ENCODE measurements at regions not wholly inside any gene's neighbourhood (a gene's known extent, or its start where the extent isn't known, plus 50 kb on each side); places are given as distances from the start of the nearest gene placed in this dataset.
"Not testable (repeated sequence)": the region's sequence is repeated elsewhere in the genome, so short reads cannot be mapped to it uniquely, and the experiment has no call there.

DNA sequence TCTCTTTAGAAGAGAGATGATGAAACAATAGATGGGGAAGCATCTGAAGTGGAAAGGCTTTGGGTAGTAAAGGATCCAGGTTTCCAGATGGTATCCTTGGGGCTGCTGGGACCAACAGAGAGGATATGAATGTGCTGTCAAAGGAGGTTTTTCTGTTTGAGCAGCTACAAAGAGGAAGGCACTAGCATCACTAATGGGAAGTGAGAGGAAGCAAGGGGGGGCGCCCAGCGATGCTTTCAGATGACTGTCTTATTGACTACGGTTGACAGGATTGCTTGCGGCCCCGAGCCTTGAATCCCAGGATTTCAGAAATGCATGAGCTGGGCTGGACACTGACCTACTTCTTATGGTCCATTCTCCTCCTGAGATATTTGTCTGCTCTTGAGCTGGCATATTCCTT lies 103.8 kb upstream of the GALNT15 start:
- TF ChIP-seq, protein P1, sequence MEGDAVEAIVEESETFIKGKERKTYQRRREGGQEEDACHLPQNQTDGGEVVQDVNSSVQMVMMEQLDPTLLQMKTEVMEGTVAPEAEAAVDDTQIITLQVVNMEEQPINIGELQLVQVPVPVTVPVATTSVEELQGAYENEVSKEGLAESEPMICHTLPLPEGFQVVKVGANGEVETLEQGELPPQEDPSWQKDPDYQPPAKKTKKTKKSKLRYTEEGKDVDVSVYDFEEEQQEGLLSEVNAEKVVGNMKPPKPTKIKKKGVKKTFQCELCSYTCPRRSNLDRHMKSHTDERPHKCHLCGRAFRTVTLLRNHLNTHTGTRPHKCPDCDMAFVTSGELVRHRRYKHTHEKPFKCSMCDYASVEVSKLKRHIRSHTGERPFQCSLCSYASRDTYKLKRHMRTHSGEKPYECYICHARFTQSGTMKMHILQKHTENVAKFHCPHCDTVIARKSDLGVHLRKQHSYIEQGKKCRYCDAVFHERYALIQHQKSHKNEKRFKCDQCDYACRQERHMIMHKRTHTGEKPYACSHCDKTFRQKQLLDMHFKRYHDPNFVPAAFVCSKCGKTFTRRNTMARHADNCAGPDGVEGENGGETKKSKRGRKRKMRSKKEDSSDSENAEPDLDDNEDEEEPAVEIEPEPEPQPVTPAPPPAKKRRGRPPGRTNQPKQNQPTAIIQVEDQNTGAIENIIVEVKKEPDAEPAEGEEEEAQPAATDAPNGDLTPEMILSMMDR (IDR thresholded peaks at IDR 0.05; ENCODE audit: control insufficient read depth, extremely low read depth, insufficient read depth): no peak
- no peak for DNase-seq (ENCODE audit: low read depth)
- H3K4me3 ChIP-seq (ENCODE audit: low read depth, low read length): no peak overlapping the region

DNA sequence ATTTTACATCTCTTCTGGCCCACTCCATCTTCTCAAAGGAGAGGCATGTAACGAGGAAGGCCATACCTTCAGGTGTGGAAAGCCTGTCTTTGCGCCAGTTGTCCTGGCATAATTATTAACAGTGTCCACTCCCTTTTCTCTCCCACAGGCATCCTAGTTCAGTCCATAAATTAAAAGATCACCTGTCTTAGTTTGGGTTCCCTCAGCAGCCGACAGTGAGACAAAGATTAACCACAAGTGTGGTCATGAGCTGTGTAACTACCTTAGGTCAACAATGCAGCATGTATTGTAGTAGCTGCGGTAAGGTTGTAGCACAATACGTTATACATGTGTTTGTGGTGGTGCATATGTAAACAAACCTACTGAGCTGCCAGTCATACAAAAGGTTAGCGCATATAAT lies 103.3 kb upstream of the GALNT15 start:
- H3K4me3 ChIP-seq (ENCODE audit: low read depth, low read length): no peak overlapping the region
- TF ChIP-seq, protein P1 (IDR thresholded peaks at IDR 0.05; ENCODE audit: control insufficient read depth, extremely low read depth, insufficient read depth): no peak
- DNase-seq (ENCODE audit: low read depth): no peak

DNA sequence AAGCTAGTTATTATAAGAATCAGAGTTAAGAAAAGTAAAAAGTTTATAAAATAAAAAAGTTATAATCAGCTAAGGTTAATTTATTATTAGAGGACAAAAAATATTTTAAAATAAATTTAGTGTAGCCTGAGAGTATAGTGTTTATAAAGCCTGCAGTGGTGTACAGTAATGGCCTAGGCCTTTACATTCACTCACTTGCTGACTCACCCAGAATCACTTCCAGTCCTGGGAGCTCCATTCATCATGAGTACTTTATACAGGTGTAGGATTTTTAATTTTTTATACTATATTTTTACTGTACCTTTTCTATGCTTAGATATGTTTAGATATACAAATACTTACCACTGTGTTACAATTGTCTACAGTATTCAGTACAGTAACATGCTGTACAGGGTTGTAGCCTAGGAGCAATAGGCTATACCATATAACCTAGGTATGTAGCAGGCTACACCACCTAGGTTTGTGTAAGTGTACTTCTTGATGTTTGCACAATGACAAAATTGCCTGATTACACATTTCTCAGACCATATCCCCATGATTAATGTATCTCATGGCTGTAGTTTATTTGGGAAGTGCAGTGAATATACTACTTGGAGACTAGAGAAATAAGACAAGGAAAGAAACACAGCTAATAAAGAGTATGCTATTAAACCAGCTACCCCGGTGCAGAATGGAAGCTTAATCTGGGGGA lies 101.9 kb upstream of the GALNT15 start:
- no peak for DNase-seq (ENCODE audit: low read depth)
- TF ChIP-seq, protein P1 (IDR thresholded peaks at IDR 0.05; ENCODE audit: control insufficient read depth, extremely low read depth, insufficient read depth): no peak
- no peak overlapping the region for H3K4me3 ChIP-seq (ENCODE audit: low read depth, low read length)

DNA sequence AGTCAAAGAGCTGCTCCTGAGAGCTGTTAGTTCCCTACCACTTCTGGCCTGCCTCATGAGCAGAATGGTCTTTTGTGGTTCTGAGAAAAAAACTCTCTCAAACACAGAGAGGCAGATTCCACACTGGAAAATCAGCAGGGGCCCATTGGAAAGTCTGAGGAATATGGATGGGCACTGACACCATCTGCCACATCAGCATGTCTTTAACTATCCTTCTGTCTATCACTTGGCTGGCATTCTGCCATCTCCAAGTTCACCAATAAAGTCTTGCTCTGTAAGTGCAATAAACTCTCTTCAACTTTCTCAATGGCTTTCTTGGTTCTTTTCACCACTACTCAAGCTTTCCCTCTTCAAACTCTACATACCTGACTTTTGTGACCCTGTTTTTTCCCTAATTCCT lies 101.3 kb upstream of the GALNT15 start:
- TF ChIP-seq, protein P1 (IDR thresholded peaks at IDR 0.05; ENCODE audit: control insufficient read depth, extremely low read depth, insufficient read depth): no peak
- DNase-seq (ENCODE audit: low read depth): no peak
- H3K4me3 ChIP-seq (ENCODE audit: low read depth, low read length): no peak overlapping the region

DNA sequence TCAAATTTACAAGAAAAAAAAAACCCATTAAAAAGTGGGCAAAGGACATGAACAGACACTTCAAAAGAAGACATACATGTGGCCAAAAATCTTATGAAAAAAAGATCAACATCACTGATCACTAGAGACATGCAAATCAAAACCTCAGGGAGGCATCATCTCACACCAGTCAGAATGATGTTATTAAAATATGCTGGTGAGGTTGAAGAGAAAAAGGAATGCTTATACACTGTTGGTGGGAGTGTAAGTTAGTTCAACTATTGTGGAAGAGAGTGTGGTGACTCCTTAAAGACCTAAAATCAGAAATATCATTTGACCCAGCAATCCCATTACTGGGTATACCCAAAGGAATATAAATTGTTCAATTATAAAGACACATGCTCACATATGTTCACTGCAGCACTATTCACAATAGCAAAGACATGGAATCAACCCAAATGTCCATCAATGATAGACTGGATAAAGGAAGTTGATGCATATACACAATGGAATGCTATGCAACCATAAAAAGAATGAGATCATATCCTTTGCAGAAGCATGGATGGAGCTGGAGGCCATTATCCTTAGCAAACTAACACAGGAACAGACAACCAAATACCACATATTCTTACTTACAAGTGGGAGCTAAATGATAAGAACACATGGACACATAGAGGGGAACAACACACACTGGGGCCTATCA lies 100.3 kb upstream of the GALNT15 start:
- not testable (repeated sequence) for H3K4me3 ChIP-seq (ENCODE audit: low read depth, low read length); DNase-seq (ENCODE audit: low read depth)

DNA sequence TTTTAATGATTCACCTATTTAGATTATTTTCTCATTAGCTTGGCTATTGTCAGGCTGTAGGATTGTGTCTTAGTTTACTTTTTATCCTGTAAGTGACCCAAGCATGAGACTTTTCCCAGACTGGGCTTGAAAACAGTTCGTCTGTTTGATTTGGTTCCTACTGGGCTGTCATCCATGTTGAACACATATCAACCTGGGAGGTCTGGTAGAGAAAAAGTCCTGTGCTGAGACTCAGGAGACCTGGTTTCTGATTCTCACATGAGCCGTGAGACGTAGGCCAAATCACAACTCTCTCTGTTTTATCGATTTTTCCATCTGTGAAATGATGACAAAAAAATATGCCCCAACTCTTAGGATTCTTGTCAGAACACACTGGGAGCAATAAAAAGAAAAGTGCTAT lies 98.8 kb upstream of the GALNT15 start:
- TF ChIP-seq, protein P1 (IDR thresholded peaks at IDR 0.05; ENCODE audit: control insufficient read depth, extremely low read depth, insufficient read depth): no peak
- DNase-seq (ENCODE audit: low read depth): no peak
- no peak overlapping the region for H3K4me3 ChIP-seq (ENCODE audit: low read depth, low read length)

DNA sequence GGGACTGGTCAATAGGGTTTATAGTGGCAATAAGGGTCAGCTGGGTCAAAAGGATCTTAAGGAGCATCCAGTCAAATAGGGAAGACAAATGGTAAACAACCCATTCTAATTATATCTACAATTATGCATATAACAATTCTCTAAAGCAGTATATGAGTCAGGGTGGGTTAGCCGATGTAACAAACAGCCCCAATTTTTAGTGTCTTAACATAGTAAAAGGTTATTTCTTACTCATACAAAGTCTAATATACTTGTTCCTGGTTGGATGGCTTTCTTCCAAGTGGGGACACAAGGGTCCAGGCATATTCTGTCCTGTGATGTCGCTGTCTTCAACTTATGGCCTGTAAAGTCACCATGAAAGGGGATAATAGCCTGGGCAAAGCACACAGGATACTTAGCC lies 97.9 kb upstream of the GALNT15 start:
- no peak for DNase-seq (ENCODE audit: low read depth)
- TF ChIP-seq, protein P1 (IDR thresholded peaks at IDR 0.05; ENCODE audit: control insufficient read depth, extremely low read depth, insufficient read depth): no peak

DNA sequence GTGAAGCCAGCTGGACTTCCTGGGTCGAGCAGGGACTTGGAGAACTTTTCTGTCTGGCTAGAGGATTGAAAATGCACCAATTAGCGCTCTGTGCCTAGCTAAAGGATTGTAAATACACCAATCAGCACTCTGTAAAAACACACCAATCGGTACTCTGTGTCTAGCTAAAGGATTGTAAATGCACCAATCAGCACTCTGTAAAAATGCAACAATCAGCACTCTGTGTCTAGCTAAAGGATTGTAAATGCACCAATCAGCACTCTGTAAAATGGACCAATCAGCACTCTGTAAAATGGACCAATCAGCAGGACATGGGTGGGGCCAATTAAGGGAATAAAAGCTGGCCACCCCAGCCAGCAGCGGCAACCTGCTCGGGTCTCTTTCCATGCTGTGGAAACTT lies 97.3 kb upstream of the GALNT15 start:
- not testable (repeated sequence) for DNase-seq (ENCODE audit: low read depth); H3K4me3 ChIP-seq (ENCODE audit: low read depth, low read length)

More for the DNA sequence above, 97.9 kb upstream of the GALNT15 start:
- no peak overlapping the region for H3K4me3 ChIP-seq (ENCODE audit: low read depth, low read length)

DNA sequence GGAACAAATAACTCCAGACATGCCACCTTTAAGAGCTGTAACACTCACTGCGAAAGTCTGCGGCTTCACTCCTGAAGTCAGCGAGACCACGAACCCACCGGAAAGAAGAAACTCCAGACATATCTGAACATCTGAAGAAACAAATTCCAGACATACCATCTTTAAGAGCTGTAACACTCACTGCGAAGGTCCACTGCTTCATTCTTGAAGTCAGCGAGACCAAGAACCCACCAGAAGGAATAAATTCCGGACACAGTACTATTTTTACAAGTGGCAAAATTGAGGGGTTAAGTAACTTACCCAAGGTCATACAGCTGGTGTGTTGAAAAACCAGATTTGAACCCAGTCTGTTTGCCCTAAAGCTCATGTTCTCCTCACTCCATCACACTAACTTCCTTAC lies 96.8 kb upstream of the GALNT15 start:
- H3K4me3 ChIP-seq (ENCODE audit: low read depth, low read length); DNase-seq (ENCODE audit: low read depth): not testable (repeated sequence)

Measured in LNCaP clone FGC (cell line).